ENCODE measurements at regions not wholly inside any gene's neighbourhood (a gene's known extent, or its start where the extent isn't known, plus 50 kb on each side); places are given as distances from the start of the nearest gene placed in this dataset.
A peak's percentile ranks its signal among the peaks of the same experiment; 100 is the strongest.

DNA sequence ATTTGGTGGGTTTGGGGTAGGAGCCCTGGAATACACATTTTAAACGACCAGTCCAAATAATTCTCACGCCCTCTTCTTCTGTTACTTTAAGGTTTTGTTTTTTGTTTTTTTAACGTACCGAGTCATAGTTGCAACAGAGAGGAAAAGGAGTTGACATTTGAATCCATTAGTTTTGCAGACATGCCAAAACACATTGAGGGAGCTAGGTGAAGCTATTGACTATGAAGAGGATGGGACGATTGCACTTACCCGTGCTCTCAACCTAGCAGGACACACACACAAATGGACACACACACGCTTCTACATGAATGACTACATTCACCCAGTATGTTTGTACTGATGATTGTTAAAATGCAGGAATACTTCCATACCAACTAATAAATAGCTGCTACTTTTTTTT, 54.3 kb upstream of the CIT start:
- DNase-seq: no peak

DNA sequence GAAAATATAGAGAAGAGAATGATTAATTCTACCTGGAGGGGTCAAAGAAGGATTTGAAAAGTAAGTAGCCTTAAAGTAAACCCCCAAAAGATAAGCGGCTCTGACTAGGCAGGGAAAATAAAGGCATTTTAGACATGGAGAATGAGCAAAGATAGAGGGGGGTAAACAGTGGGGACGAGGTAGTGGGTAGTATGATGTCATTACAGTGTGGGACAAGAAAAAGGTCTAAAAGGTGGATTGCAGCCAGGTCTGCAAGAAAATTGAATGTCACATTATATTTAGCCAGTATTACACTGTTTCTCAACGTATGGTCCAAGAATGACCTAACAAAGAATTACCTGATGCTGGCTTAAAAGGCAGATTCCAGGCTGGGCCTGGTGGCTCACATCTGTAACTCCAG, 55.8 kb upstream of the CIT start:
- no peak for DNase-seq

DNA sequence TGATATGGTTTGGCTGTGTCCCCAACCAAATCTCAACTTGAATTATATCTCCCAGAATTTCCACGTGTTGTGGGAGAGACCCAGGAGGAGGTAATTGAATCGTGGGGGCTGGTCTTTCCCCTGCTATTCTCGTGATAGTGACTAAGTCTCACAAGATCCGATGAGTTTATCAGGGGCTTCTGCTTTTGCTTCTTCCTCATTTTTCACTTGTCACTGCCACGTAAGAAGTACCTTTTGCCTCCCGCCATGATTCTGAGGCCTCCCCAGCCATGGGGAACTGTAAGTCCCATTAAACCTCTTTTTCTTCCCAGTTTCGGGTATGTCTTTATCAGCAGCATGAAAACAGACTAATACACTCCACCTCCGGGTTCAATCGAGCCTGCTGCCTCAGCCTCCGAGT, 54.3 kb upstream of the BICDL1 start:
- DNase-seq: peak; percentile 48

DNA sequence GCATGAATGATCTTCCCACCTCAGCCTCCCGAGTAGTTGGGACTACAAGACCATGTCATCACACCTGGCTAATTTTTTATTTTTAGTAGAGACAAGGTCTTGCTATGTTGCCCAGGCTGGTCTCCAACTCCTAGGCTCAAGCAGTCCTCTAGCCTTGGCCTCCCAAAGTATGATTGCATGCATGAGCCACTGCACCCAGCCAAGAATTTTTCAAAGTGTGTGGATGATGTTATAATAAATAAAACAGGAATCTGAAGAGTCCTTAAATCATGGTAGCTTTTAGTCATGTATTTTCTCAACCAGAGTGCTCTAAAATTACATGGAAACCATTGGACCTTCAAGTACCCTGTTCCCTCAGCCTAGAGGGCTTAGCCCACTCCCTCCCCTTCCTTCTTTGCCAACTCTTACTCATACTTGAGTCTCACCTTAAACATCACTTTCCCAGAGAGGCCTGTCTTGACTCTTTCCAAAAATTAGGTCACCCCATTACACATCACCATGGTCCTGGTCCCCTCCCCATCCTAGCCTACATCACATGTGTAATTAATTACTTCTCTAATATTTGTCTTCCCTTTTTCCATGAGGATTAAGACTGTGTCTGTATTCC, 52.2 kb upstream of the BICDL1 start:
- no peak for DNase-seq

DNA sequence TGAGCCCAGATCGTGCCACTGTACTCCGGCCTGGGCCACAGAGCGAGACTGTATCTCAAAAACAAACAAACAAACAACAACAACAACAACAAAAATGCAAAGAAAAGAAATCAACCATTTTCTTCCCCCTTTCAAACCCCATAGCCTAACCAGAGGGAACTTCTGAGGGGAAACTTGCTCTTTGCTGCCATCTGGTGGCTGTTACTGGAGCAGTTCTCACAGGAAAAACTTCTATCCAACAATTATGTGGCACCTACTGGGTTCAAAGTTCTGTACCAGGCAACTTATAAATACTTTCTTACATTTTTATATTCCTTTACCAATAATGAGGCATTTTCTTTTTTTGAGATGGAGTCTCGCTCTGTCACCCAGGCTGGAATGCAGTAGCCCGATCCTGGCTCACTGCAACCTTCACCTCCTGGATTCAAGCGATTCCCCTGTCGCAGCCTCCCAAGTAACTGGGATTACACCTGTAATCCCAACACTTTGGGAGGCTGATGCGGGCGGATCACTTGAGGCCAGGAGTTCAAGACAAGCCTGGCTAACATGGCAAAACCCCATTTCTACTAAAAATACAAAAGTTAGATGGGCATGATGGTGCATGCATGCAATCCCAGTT, 50.9 kb upstream of the BICDL1 start:
- DNase-seq: peak; percentile 76
